ENCODE measurements at regions not wholly inside any gene's neighbourhood (a gene's known extent, or its start where the extent isn't known, plus 50 kb on each side); places are given as distances from the start of the nearest gene placed in this dataset.

DNA sequence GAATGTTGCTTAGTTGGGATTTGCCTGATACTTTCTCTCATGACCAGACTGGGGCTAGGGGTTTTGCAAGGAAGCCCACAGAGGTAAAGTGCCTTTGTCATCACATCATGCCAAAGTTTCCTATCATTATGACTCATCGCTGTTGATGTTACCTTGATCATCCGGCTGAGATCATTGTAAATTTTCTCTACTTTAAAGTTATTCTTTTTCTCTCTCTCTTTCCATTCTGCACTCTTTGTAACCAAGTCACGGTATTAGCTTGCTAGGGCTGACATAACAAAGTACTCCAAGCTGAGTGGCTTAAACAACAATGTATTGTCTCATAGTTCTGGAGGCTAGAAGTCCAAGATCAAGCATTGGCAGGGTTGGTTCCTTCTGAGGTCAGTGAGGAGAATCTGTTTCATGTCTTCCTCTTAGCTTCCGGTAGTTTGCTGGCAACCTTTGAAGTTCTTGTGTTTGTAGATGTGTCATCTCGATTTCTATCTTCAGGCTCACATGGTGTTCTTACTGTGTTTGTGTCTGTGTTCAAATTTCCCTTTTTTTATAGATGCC, 113.0 kb downstream of the DTHD1 start:
- Histone ChIP-seq H3K4me1 (no peaks in the 10 kb centered on the region), H3K27me3 (no peaks in the 10 kb centered on the region), H3K4me3 (no peak overlapping the region), H3K36me3 (no peaks in the 10 kb centered on the region), H3K27ac (no peak overlapping the region), H3K9me3 (replicated peaks) (no peaks in the 10 kb centered on the region)
- DNase-seq = no peak

DNA sequence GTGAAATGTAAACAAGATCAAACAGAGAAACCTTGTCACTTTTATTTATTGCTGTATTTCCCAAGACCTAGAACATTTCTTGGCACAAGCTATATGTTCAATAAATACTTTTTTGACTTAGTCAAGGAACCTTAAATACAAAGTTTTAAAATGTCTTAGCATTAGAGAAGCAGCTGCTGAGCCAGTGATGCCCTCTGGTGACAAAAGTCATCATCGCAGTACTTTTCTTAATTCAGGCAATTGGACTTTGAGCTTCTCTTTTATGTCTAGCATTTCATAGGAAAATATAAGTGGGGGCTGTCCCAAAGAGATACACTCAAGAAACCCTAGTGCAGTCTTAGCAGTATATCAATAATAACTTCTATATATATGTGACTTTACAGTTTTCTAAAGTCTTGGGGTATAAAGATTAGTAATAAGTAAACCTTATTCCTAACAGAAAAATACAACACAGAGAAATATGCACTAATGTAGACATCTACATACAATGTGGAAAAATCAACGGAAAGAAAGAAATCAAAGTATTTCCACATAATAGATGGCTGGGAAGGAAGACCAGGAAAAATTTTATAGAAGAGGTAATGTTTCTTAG, 118.4 kb downstream of the DTHD1 start:
- Histone ChIP-seq H3K4me1 (no peaks in the 10 kb centered on the region), H3K27ac (no peak overlapping the region), H3K4me3 (no peak overlapping the region), H3K9me3 (replicated peaks) (no peaks in the 10 kb centered on the region), H3K36me3 (no peaks in the 10 kb centered on the region), H3K27me3 (no peaks in the 10 kb centered on the region)
- DNase-seq = peak in 1 of 2 experiments; percentile 48

DNA sequence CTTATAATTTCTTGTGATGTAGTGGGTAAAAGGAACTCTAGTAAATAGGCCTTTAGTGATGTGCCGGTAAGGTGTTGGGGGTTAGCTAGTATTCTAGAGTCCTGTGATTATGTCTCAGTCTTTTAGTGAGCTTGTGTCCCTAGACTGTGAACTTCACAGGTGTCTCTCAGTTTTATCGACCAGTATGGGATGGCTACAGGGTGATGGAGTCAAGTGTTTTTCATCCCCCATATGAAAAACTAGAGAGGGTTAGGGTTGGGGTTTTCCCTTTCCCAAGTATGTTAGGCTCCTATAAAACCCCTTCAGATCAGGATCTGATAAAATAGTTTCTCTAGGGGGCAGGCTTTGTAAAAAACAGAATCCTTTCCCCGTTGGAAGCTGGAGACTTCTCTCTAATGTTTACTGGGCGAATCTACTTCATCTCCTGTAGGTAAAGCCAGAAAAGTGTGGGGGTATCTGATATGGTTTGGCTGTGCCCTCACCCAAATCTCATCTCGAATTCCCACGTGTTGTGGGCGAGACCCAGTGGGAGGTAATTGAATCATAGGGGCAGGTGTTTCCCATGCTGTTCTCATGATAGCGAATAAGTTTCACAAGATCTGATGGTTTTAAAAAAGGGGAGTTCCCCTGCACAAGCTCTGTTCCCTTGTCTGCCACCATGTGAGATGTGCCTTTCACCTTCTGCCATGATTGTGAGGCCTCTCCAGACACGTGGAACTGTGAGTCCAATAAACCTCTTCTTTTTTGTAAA, 120.8 kb downstream of the DTHD1 start:
- Histone ChIP-seq H3K36me3 (no peaks in the 10 kb centered on the region), H3K4me3 (no peak overlapping the region), H3K4me1 (no peaks in the 10 kb centered on the region), H3K27ac (no peak overlapping the region), H3K9me3 (replicated peaks) (no peaks in the 10 kb centered on the region), H3K27me3 (no peaks in the 10 kb centered on the region)
- no peak for DNase-seq

DNA sequence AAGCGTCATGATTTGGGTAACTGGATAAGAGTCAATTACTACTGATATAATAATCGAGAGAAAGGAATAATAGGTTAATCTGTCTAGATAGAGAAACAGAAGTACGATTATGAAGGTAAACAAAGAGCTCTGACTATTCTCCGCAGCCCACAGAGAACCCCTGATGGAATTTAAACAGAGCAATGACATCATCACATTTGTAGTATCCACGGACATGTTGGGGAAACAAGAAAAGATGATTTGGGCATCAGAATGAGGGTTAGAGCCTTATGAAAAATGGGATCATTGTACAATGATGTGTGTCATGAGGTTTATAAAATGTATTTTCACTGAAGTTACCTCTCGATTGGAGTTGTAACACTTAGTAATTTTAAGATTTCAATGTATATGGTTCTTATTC, 129.9 kb downstream of the DTHD1 start:
- H3K9me3 ChIP-seq (replicated peaks) = no peaks in the 10 kb centered on the region
- H3K36me3 ChIP-seq = no peaks in the 10 kb centered on the region
- no peak overlapping the region for H3K27ac ChIP-seq
- no peak overlapping the region for H3K4me3 ChIP-seq
- no peak for DNase-seq
- no peaks in the 10 kb centered on the region for H3K27me3 ChIP-seq
- no peaks in the 10 kb centered on the region for H3K4me1 ChIP-seq

DNA sequence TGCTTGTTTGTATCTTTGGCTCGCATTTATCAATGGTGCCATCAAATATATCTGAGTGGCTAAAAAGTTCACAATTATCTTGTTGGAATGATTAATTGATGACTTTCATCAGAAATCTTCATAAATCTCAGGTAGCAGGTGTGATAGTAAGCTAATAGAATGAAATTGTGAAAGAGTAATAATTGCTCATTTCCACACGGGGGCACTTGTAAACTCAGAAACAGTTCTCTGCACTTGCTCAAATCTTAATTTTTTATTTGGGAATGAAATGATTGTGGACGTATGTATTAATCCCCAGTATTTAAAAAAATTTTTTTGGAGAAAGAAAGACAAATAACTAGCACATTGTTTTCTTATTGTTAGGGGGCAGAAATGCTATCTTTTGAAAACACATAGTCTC, 132.8 kb downstream of the DTHD1 start:
- Histone ChIP-seq H3K9me3 (replicated peaks) (no peaks in the 10 kb centered on the region), H3K4me3 (no peak overlapping the region), H3K27ac (no peak overlapping the region), H3K27me3 (no peaks in the 10 kb centered on the region), H3K36me3 (no peaks in the 10 kb centered on the region), H3K4me1 (no peaks in the 10 kb centered on the region)
- DNase-seq = no peak

DNA sequence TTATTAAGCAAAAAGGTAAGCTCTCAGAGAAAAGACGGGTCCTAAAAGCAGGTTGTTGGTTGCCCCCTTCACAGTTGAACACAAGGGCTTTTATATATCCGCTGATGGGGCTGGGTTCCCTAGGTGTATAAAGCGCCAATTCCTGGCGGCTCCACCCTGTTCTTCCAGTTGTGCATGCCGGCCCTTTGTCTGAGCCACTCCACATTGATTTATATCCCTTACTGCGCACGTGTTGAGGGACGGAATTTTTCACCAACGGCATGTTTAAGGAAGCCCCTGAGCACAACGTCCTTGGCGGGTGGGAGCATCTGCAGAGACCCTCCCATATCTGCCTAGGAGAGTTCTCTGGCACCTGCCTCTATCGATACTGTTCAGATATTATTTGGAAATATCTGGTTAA, 135.7 kb downstream of the DTHD1 start:
- Histone ChIP-seq H3K4me3 (no peak overlapping the region), H3K27ac (no peak overlapping the region)
- DNase-seq = no peak

GRCh38 chr4:36420111-36420679, 138.8 kb downstream of the DTHD1 start:
- no peaks in the 10 kb centered on the region for H3K9me3 ChIP-seq (replicated peaks)
- H3K27me3 ChIP-seq = no peaks in the 10 kb centered on the region
- H3K4me1 ChIP-seq = no peaks in the 10 kb centered on the region
- H3K27ac ChIP-seq = no peak overlapping the region
- H3K36me3 ChIP-seq = no peaks in the 10 kb centered on the region
- no peak overlapping the region for H3K4me3 ChIP-seq
- DNase-seq = no peak

More for the DNA sequence above, 135.7 kb downstream of the DTHD1 start:
- Histone ChIP-seq H3K9me3 (replicated peaks) (no peaks in the 10 kb centered on the region), H3K4me1 (no peaks in the 10 kb centered on the region), H3K27me3 (no peaks in the 10 kb centered on the region), H3K36me3 (no peaks in the 10 kb centered on the region)

DNA sequence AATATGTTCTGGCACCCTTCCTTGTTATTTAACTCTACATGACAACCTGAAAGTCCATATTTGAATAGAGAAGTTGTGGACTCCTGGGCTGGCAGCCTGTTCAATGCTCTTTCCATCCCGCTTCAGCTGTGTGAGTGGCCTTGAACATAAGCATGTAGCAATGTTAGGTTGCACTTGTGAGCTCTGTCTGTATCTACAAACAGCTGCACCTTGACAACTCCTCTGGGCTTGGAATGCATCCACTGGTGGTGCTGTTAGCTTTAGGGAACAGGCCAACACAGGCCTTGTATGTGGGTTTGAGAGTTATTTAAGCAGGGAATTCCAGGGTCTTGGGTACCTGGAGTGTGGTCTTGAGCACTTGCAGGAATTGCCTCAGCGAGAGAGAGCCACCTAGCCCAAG, 141.2 kb downstream of the DTHD1 start:
- Histone ChIP-seq H3K4me3 (no peak overlapping the region), H3K36me3 (no peaks in the 10 kb centered on the region), H3K27ac (no peak overlapping the region), H3K4me1 (no peaks in the 10 kb centered on the region), H3K27me3 (no peaks in the 10 kb centered on the region), H3K9me3 (replicated peaks) (no peaks in the 10 kb centered on the region)
- no peak for DNase-seq

GRCh38 chr4:36426741-36427140, 145.3 kb downstream of the DTHD1 start:
- Histone ChIP-seq H3K9me3 (replicated peaks) (no peaks in the 10 kb centered on the region), H3K27ac (no peak overlapping the region), H3K27me3 (no peaks in the 10 kb centered on the region), H3K4me1 (no peaks in the 10 kb centered on the region), H3K4me3 (no peak overlapping the region), H3K36me3 (no peaks in the 10 kb centered on the region)
- DNase-seq = no peak

GRCh38 chr4:36427696-36428095, 146.3 kb downstream of the DTHD1 start:
- Histone ChIP-seq H3K4me3 (no peak overlapping the region), H3K4me1 (no peaks in the 10 kb centered on the region), H3K27me3 (no peaks in the 10 kb centered on the region), H3K27ac (no peak overlapping the region), H3K36me3 (no peaks in the 10 kb centered on the region), H3K9me3 (replicated peaks) (no peaks in the 10 kb centered on the region)
- DNase-seq = no peak

DNA sequence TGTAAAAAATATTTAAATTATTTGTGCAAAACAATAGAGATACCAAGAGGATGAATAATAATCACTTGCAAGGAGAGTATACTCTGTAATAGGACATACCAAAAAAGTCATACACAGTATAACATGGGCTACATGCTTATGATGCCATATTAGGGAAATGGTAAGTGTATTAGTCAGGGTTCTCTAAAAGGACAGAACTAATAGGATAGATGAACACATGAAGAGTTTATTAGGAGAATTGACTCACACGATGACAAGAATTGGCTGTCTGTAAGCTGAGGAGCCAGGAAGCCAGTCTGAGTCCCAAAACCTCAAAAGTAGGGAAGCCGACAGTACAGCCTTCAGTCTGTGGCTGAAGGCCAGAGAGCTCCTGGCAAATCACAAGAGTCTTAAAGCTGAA, 151.2 kb downstream of the DTHD1 start:
- no peak for DNase-seq
- Histone ChIP-seq H3K9me3 (replicated peaks) (no peaks in the 10 kb centered on the region), H3K27me3 (no peaks in the 10 kb centered on the region), H3K36me3 (no peaks in the 10 kb centered on the region), H3K27ac (no peak overlapping the region), H3K4me3 (no peak overlapping the region), H3K4me1 (no peaks in the 10 kb centered on the region)

DNA sequence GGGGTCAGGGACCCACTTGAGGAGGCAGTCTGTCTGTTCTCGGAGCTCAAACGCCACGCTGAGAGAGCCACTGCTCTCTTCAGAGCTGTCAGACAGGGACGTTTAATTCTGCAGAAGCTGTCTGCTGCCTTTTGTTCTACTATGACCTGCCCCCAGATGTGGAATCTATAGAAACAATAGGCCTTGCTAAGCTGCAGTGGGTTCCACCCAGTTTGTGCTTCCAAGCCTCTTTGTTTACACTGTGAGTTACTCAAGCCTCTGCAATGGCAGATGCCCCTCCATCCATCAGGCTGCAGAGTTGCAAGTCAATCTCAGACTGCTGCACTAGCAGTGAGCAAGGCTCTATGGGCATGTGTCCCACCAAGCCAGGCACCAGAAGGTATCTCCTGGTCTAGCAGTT, 158.1 kb downstream of the DTHD1 start:
- Histone ChIP-seq H3K4me3 (no peak overlapping the region), H3K27me3 (no peaks in the 10 kb centered on the region), H3K36me3 (no peaks in the 10 kb centered on the region), H3K9me3 (replicated peaks) (no peaks in the 10 kb centered on the region), H3K27ac (no peak overlapping the region), H3K4me1 (no peaks in the 10 kb centered on the region)
- DNase-seq = no peak

DNA sequence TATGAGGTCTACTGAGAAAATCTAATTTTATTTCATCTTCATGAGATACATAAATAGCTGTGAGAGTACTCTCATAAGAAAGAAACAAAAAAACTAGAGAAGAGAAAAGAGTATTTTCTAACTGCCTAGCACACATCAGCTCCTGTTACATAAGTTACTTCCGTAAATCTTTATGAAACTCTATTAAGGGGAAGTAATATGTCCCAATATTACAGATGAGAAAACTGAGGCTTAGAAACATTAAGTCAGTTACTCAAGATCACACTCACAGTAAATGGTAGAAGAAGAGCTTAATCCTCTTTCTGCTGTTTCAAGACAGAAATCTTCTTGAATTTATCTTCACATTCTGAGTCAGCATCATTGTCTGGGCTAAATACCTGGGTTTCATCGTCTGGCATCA, 164.1 kb downstream of the DTHD1 start:
- DNase-seq = no peak

DNA sequence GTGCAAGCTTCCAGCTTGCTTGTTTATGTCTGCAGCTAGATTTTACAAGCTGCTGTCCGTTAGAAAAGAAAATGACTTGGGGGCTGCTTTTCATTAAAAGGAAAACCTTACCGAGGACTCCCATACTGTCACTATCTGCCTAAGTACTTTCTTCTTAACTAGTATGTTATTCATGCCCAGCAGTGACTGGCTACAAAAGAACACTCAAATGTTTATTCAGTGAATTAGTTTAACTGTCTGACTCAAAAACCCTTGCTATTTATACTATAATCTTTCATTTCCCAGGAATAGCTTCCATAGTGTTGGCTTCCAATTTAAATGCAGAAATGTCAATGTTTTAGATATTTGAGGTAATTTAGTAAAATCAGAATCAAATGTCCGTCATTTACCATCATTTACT, 164.9 kb downstream of the DTHD1 start:
- Histone ChIP-seq H3K4me3 (no peak overlapping the region), H3K27ac (no peak overlapping the region), H3K27me3 (no peaks in the 10 kb centered on the region), H3K9me3 (replicated peaks) (no peaks in the 10 kb centered on the region), H3K36me3 (no peaks in the 10 kb centered on the region), H3K4me1 (no peaks in the 10 kb centered on the region)
- DNase-seq = no peak

More for the DNA sequence above, 164.1 kb downstream of the DTHD1 start:
- H3K9me3 ChIP-seq (replicated peaks) = no peaks in the 10 kb centered on the region
- no peak overlapping the region for H3K27ac ChIP-seq
- no peaks in the 10 kb centered on the region for H3K27me3 ChIP-seq
- no peaks in the 10 kb centered on the region for H3K36me3 ChIP-seq
- no peaks in the 10 kb centered on the region for H3K4me1 ChIP-seq
- no peak overlapping the region for H3K4me3 ChIP-seq

DNA sequence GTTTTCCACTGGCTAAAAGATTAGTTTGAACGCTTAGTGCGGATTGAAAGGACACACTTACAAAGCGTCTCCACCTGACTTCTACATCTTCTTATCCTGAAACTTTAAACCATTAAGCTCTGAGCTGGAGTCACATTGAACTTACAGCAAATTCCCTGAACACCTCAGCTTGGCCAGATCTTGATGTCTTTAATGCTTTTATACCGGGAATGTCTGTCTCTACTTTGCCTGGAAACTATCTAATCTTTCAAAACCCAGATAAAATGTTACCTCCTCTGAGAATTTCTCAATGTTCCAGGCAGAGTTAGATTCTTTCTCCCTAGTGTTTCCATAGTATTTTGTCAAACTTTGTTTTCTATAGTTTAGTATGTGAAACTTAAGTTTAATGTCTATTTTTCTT, 179.9 kb downstream of the DTHD1 start:
- Histone ChIP-seq H3K27me3 (no peaks in the 10 kb centered on the region; the same call in 1 of the 2 replicates), H3K9me3 (replicated peaks) (no peaks in the 10 kb centered on the region), H3K4me1 (no peaks in the 10 kb centered on the region), H3K27ac (no peak overlapping the region), H3K36me3 (no peaks in the 10 kb centered on the region), H3K4me3 (no peak overlapping the region)
- DNase-seq = no peak
